ENCODE measurements at regions not wholly inside any gene's neighbourhood (a gene's known extent, or its start where the extent isn't known, plus 50 kb on each side); places are given as distances from the start of the nearest gene placed in this dataset.

GRCh38 chr19:30227012-30227621 lies 145.1 kb upstream of the ZNF536 start (continued):
- TF ChIP-seq WT1 (tag by site-specific recombination; IDR thresholded peaks at IDR 0.05) (peak; percentile 12; the same call in 1 of the 2 replicates), YY2 (tag by site-specific recombination; IDR thresholded peaks at IDR 0.05) (no peak), ZNF777 (tag by site-specific recombination; IDR thresholded peaks at IDR 0.05; ENCODE audit: borderline replicate concordance) (peak; percentile 15; the same call in 1 of the 2 replicates), KLF9 (tag by site-specific recombination; IDR thresholded peaks at IDR 0.05; ENCODE audit: low read depth) (peak; percentile 58; the same call in 1 of the 2 replicates), GLIS2 (tag by site-specific recombination; IDR thresholded peaks at IDR 0.05) (peak; percentile 27), ZNF449 (tag by site-specific recombination; IDR thresholded peaks at IDR 0.05) (no peak), ZNF24 (tag by site-specific recombination; IDR thresholded peaks at IDR 0.05) (no peak), ZNF202 (tag by site-specific recombination; IDR thresholded peaks at IDR 0.05; ENCODE audit: borderline replicate concordance) (no peak), ZFP3 (tag by site-specific recombination; IDR thresholded peaks at IDR 0.05; ENCODE audit: low read depth) (no peak), ZBTB6 (tag by site-specific recombination; IDR thresholded peaks at IDR 0.05) (no peak), ZNF274 (IDR thresholded peaks at IDR 0.05; ENCODE audit: low read length) (no peak), ZNF274 (tag by site-specific recombination; IDR thresholded peaks at IDR 0.05; ENCODE audit: borderline replicate concordance) (no peak), ZNF426 (tag by site-specific recombination; IDR thresholded peaks at IDR 0.05) (no peak), ZNF544 (tag by site-specific recombination; IDR thresholded peaks at IDR 0.05) (no peak), ZBTB10 (tag by site-specific recombination; IDR thresholded peaks at IDR 0.05) (peak; percentile 87), ZNF211 (tag by site-specific recombination; IDR thresholded peaks at IDR 0.05; ENCODE audit: low read depth) (no peak), ZNF26 (tag by site-specific recombination; IDR thresholded peaks at IDR 0.05) (no peak), PBX3 (CRISPR knock-in tag; IDR thresholded peaks at IDR 0.05) (no peak), ZNF555 (tag by site-specific recombination; conservative IDR thresholded peaks at IDR 0.05) (no peak), ZNF626 (tag by site-specific recombination; IDR thresholded peaks at IDR 0.05) (no peak), INSM2 (tag by site-specific recombination; IDR thresholded peaks at IDR 0.05) (peak; percentile 43; the same call in 1 of the 2 replicates), HIC1 (tag by site-specific recombination; IDR thresholded peaks at IDR 0.05) (peak; percentile 66), KLF8 (tag by site-specific recombination; IDR thresholded peaks at IDR 0.05) (peak; percentile 73), YY1 (tag by site-specific recombination; IDR thresholded peaks at IDR 0.05) (no peak), ZNF48 (tag by site-specific recombination; IDR thresholded peaks at IDR 0.05) (no peak), ZNF529 (tag by site-specific recombination; IDR thresholded peaks at IDR 0.05; ENCODE audit: insufficient replicate concordance) (no peak)
